ENCODE measurements at regions not wholly inside any gene's neighbourhood (a gene's known extent, or its start where the extent isn't known, plus 50 kb on each side); places are given as distances from the start of the nearest gene placed in this dataset.
A peak's percentile ranks its signal among the peaks of the same experiment; 100 is the strongest.

DNA sequence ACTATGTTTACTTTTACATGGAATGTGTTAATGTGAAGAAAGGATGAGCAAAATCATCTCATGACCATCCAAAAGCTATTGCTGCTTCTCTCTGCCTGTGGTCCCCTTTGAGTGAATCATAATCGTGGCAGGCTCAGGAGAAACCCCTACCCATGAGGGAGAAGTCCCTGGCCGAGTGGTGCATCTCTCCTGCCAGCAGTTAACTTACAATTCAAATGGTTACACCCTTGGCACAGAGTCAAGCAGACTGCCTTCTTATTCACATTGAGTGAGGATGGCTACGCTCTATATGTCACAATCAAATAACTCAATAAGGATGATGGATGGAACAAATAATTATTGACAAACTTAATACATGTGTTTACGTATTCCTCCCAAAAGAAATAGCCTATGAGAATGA, 179.1 kb downstream of the FGF1 start:
- SMC1A ChIA-PET (ENCODE audit: uncharacterized antibody, unreplicated experiment), result no interaction called here
- POLR2A ChIA-PET, result interaction anchor here (0.6 kb wide), 1 partner anchor 280 kb away, joined by 5 read pairs; no protein-coding TSS in a partner anchor
- ATAC-seq (peak; percentile 32; the same call in 2 of the 3 replicates), FAIRE-seq (no peak), DNase-seq (ENCODE audit: low read depth, low spot score) (no peak)
- BruUV-seq (replicated peaks), result no TSS peak
- TF ChIP-seq FOS (IDR thresholded peaks at IDR 0.05; ENCODE audit: borderline replicate concordance, extremely low read depth, insufficient read length) (no peak), POU2F2 (IDR thresholded peaks at IDR 0.05; ENCODE audit: borderline replicate concordance, low read depth, low read length) (no peak), REST (IDR thresholded peaks at IDR 0.05; ENCODE audit: low read depth, low read length) (no peak), JUNB (IDR thresholded peaks at IDR 0.05) (no peak), POLR2A (IDR thresholded peaks at IDR 0.05; ENCODE audit: low read depth, low read length) (no peak), ZBTB33 (IDR thresholded peaks at IDR 0.05) (no peak), HDAC6 (IDR thresholded peaks at IDR 0.05; ENCODE audit: unreplicated experiment) (no peak)
- TF ChIP-seq, protein P1, sequence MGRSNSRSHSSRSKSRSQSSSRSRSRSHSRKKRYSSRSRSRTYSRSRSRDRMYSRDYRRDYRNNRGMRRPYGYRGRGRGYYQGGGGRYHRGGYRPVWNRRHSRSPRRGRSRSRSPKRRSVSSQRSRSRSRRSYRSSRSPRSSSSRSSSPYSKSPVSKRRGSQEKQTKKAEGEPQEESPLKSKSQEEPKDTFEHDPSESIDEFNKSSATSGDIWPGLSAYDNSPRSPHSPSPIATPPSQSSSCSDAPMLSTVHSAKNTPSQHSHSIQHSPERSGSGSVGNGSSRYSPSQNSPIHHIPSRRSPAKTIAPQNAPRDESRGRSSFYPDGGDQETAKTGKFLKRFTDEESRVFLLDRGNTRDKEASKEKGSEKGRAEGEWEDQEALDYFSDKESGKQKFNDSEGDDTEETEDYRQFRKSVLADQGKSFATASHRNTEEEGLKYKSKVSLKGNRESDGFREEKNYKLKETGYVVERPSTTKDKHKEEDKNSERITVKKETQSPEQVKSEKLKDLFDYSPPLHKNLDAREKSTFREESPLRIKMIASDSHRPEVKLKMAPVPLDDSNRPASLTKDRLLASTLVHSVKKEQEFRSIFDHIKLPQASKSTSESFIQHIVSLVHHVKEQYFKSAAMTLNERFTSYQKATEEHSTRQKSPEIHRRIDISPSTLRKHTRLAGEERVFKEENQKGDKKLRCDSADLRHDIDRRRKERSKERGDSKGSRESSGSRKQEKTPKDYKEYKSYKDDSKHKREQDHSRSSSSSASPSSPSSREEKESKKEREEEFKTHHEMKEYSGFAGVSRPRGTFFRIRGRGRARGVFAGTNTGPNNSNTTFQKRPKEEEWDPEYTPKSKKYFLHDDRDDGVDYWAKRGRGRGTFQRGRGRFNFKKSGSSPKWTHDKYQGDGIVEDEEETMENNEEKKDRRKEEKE (IDR thresholded peaks at IDR 0.05), result no peak
- Histone ChIP-seq H3K4me3 (no peak overlapping the region), H3K4me2 (ENCODE audit: control insufficient read depth, insufficient read depth) (no peak overlapping the region), H3K36me3 (ENCODE audit: control insufficient read depth in 2 of 2, insufficient read depth in 2 of 2, low read length in 1 of 2) (no peaks in the 10 kb centered on the region), H2AFZ (ENCODE audit: control insufficient read depth, low read depth, low read length) (no peak overlapping the region), H3K27me3 (replicated peaks in 1 of 2; ENCODE audit: control insufficient read depth in 2 of 2, insufficient read depth in 2 of 2, low read length in 1 of 2) (no peaks in the 10 kb centered on the region), H3K9me3 (replicated peaks; ENCODE audit: control insufficient read depth, insufficient read depth, low read length) (no peaks in the 10 kb centered on the region), H3K4me1 (ENCODE audit: control insufficient read depth, insufficient read depth, low read length) (no peaks in the 10 kb centered on the region), H3K79me2 (ENCODE audit: control insufficient read depth, insufficient read depth, low read length) (no peaks in the 10 kb centered on the region), H3K9ac (ENCODE audit: control insufficient read depth, insufficient read depth, low read length) (no peak overlapping the region), H3K27ac (ENCODE audit: control insufficient read depth, insufficient read depth) (no peak overlapping the region), H4K20me1 (ENCODE audit: control insufficient read depth, insufficient read depth) (no peaks in the 10 kb centered on the region)
- in situ Hi-C loops (cut with MboI) (no loop called here), intact Hi-C loops (cut with micrococcal nuclease; ENCODE audit: unreplicated experiment) (no loop called here)
- RAD21 ChIA-PET (ENCODE audit: unreplicated experiment), result no interaction called here
- CTCF ChIA-PET, result interaction anchor here (0.6 to 0.7 kb wide), 2 partner anchors 80 to 976 kb away, joined by 3 read pairs; no protein-coding TSS in a partner anchor
- 26% methylated on average over 4 of the region's 4 CpGs for WGBS (ENCODE audit: insufficient coverage, insufficient replicate concordance, low lambda C conversion rate, missing lambda C conversion rate)

All from GM12878 (cell line).